Brain pericyte (primary cell): ENCODE measurements at regions not wholly inside any gene's neighbourhood (a gene's known extent, or its start where the extent isn't known, plus 50 kb on each side); places are given as distances from the start of the nearest gene placed in this dataset.
"Not testable (repeated sequence)": the region's sequence is repeated elsewhere in the genome, so short reads cannot be mapped to it uniquely, and the experiment has no call there.

Source experiments
- DNase-seq: peaks from one replicate; pipeline ENCODE4 v3.0.0-alpha.2; 2012; ENCODE audit warnings: low read depth, low spot score

- no peak for DNase-seq
These were observed 1695.1 kb upstream of the CDH6 start for GRCh38 chr5:29498412-29498811.

GRCh38 chr5:29485333-29485732, 1708.2 kb upstream of the CDH6 start:
- DNase-seq = no peak

- no peak for DNase-seq
These were observed 1723.9 kb upstream of the CDH6 start for GRCh38 chr5:29469581-29469980.

- no peak for DNase-seq
These were observed 1731.2 kb upstream of the CDH6 start for GRCh38 chr5:29462241-29462640.

- DNase-seq = no peak
These were observed 1732.4 kb upstream of the CDH6 start for GRCh38 chr5:29460971-29461559.

- not testable (repeated sequence) for DNase-seq
These were observed 1742.5 kb upstream of the CDH6 start for GRCh38 chr5:29451004-29451403.

- DNase-seq = no peak
These were observed 1778.8 kb upstream of the CDH6 start for GRCh38 chr5:29414681-29415080.

GRCh38 chr5:29412979-29413378, 1780.5 kb upstream of the CDH6 start:
- no peak for DNase-seq

GRCh38 chr5:29402270-29402669, 1791.2 kb upstream of the CDH6 start:
- DNase-seq = no peak

- no peak for DNase-seq
These were observed 1803.5 kb upstream of the CDH6 start for GRCh38 chr5:29389993-29390392.

- no peak for DNase-seq
These were observed 1806.1 kb upstream of the CDH6 start for GRCh38 chr5:29387384-29387783.

GRCh38 chr5:29382780-29383179, 1810.7 kb upstream of the CDH6 start:
- DNase-seq = no peak

GRCh38 chr5:29380029-29380428, 1813.5 kb upstream of the CDH6 start:
- no peak for DNase-seq

GRCh38 chr5:29379619-29380018, 1813.9 kb upstream of the CDH6 start:
- DNase-seq = no peak

GRCh38 chr5:29378104-29378503, 1815.4 kb upstream of the CDH6 start:
- DNase-seq = no peak

- DNase-seq = no peak
These were observed 1823.2 kb upstream of the CDH6 start for GRCh38 chr5:29370248-29370647.

- DNase-seq = no peak
These were observed 1826.2 kb upstream of the CDH6 start for GRCh38 chr5:29367176-29367833.

- DNase-seq = no peak
These were observed 1842.3 kb upstream of the CDH6 start for GRCh38 chr5:29351170-29351569.

- DNase-seq = no peak
These were observed 1856.5 kb upstream of the CDH6 start for GRCh38 chr5:29337030-29337429.

GRCh38 chr5:29321591-29321990, 1871.9 kb upstream of the CDH6 start:
- no peak for DNase-seq

GRCh38 chr5:29309359-29309758, 1884.1 kb upstream of the CDH6 start:
- DNase-seq = no peak

GRCh38 chr5:29307478-29307877, 1886.0 kb upstream of the CDH6 start:
- no peak for DNase-seq

GRCh38 chr5:29304545-29304944, 1888.9 kb upstream of the CDH6 start:
- no peak for DNase-seq

GRCh38 chr5:29296548-29296947, 1896.9 kb upstream of the CDH6 start:
- DNase-seq = no peak
